DMS 273 (cell line): ENCODE measurements at regions not wholly inside any gene's neighbourhood (a gene's known extent, or its start where the extent isn't known, plus 50 kb on each side); places are given as distances from the start of the nearest gene placed in this dataset.
A peak's percentile ranks its signal among the peaks of the same experiment; 100 is the strongest.
"Not testable (repeated sequence)": the region's sequence is repeated elsewhere in the genome, so short reads cannot be mapped to it uniquely, and the experiment has no call there.

Experiments
- DNase-seq: peaks from one replicate; lab custom pipeline; 2025; ENCODE audit not compliant: unreplicated experiment; lab: John Stamatoyannopoulos, UW

DNA sequence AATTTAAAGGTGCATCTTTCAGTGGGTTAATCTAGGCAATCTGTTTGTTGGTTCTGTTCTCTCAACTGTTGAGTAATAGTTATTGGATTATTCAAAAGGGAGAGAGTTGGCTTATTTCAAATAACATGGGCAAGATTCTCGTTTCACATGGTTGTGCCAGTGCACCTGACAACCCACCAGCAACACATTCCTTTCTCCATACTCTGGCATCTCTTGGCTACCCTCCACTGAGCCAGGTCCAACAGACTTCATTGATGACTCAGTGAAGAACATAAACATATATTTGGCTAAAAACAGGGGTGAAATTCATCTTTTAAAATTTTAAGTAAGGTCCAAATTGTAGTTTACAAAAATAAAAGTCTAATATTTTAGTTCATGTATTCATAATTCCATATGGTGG lies 967.2 kb downstream of the RPA4 start:
- DNase-seq: no peak

DNA sequence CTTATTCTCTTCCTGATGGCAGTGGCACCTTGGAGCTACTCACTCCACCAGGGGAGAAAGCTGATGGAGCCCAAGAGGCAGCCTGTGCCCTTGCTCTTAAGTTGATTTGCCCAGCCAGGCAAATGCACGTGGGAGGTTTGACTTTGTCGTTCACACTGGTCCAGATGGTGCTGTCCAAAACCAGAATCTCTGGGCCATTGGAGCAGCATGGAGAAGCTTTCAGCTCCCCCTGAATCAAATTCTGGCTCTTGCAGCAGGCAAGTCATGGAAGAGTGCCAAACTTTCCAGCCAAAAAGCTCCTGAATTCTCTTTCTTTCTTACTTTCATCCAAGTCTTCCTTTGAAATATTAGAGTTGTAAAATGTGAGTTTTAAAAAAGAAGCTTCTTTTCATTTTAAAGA lies 970.4 kb downstream of the RPA4 start:
- peak; percentile 71 for DNase-seq

- DNase-seq: no peak
Observed at GRCh38 chrX:97858592-97858991, 974.9 kb downstream of the RPA4 start.

DNA sequence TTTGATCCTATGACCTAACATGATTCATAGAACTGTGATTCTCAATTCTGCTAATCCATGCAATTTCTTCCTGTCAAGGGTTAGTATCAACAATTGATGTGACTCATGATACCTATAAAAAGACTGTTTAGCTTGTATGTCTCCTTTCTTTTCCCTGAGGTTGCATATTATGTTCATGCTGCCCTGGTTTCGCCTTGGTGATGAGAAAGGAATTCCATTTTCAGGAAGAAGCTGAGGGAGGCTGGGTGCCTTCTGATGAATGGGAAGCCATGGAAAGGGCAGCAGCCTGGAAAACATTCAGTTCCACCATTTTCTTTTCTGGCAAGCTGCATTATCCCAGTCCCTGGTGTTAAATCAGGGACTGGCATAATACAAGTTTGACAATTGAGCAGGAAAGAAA lies 976.5 kb downstream of the RPA4 start:
- DNase-seq: no peak

DNA sequence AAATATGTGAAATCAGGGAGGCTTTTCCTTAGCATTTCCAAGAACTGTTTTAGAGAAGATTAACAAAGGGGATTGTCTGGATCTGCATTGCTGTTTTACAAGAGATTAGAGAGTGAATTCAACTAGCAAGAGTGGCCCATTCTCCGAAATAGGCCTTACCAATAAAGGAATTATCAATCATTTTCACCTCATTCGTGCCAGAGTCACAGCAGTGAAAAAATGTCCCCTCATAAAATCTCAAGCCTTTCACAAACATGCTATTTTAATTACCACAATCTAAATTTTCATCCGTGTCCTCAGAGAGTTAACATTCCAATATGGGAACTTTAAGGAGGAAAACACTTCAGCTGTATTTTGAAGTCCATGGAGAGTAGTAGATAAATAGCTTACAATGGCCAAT lies 979.6 kb downstream of the RPA4 start:
- no peak for DNase-seq

DNA sequence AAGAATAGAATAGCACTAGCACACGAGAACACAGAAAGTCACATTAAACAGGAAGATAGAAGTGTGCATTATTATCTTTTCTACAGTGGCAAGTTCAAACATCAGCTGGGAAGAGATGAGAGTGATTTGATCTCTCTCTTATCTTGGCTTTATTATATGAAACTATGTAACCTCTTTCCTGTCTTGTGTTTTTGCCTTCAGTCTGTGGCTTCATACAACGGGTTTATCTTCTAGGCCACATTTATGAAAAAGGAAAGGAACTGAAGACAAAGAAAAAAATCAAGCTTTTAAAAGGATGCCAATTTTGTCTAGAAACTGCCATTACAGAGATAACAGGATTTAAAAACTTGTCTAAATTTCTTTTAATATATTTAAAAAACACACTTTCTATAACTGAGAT lies 983.6 kb downstream of the RPA4 start:
- no peak for DNase-seq

GRCh38 chrX:97876697-97877407 lies 993.1 kb downstream of the RPA4 start:
- DNase-seq: no peak

DNA sequence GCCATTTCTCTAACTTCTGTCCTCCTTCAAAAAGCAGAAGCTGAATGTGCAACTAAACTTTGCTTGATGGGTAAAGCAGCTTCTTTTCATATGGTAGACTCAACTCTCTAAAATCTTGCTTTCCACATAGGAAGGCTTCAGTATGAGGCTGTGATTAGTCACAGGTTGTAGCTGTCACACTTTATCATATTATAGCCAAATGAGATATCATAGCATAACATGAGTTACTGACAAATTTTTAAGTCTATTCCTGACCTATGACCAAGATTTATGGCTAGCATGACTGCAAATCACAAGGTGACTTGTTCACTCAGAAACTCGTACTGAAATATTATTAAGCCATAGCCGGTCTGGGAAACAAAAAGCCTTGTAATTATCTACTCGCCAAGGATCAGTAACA lies 998.6 kb downstream of the RPA4 start:
- no peak for DNase-seq

GRCh38 chrX:97895751-97896150 lies 1012.0 kb downstream of the RPA4 start:
- DNase-seq: no peak

- no peak for DNase-seq
Observed at GRCh38 chrX:97897998-97898397, 1014.3 kb downstream of the RPA4 start.

DNA sequence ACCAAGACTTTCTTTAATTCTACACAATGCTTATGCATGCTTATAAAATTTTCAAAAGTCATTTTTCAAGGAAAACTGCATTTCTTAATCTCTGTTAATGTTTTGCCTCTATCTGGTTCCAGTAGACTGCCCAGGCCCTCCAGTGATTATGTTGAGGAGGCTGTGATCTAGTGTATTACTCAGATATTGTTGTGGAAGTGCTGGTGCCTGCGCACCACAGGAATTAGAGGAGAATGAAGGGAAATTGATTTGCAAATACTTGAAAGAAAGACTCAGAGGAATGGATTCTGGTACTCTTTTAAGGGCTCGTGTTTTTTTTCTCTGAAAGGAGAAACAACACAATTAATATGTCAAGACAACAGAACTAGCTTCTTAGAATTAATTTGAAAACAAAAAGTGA lies 1015.1 kb downstream of the RPA4 start:
- DNase-seq: no peak

DNA sequence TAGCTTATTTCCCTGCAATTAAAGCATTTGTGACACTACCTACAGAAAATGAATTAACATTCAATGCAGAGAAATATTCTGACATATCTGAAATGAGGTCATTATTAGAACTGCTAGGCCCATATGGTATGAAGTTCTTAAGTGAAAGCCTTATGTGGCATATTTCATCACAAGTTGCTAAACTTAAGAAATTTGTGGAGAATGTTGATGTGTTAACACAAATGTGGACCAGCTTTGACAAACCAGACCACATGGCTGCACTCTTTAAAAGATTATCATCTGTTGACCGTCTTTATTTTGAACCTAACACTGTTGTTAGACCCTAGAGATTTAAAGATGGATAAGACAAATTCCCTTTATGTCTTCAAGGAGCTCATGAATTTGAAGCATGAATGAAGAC lies 1024.1 kb downstream of the RPA4 start:
- DNase-seq: no peak

DNA sequence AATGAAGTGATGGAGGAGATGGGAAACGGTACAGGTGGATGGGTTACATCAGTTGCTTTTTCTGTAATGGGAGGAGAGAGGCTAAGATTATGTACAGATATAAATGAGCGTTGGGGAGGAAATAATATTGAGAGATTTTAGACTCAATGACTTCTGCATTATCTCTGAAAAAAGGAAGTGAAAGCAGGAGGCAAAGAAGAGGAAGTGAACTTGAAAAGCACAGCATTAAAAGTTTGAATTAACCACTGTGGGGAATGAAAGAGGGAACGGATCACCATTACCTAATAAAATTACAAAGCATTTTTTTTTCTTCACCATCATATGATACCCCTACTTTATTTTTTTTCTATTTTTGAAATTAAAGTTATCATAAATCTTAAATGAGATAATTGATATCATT lies 1025.5 kb downstream of the RPA4 start:
- no peak for DNase-seq

- DNase-seq: not testable (repeated sequence)
Observed at GRCh38 chrX:97915390-97915789, 1031.7 kb downstream of the RPA4 start.

GRCh38 chrX:97921223-97921622 lies 1037.5 kb downstream of the RPA4 start:
- not testable (repeated sequence) for DNase-seq

DNA sequence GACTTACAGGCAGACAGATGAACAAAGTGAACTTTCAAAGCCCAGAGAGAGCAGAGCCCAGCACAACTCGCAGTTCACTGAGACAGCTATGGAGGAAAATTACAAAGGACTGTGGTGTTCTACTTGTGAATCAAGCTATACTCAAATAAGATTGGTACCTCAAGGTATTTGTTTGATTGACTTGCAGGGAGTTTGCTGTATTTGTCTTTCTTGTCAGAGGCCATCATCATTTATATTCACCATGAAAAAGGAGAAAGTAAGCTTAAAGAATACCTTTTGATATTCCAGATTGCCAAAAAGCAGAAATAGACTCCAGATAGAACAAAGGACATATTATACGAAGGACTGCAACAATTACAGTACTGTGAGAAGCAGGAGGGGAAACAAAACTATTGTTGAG lies 1047.9 kb downstream of the RPA4 start:
- no peak for DNase-seq

DNA sequence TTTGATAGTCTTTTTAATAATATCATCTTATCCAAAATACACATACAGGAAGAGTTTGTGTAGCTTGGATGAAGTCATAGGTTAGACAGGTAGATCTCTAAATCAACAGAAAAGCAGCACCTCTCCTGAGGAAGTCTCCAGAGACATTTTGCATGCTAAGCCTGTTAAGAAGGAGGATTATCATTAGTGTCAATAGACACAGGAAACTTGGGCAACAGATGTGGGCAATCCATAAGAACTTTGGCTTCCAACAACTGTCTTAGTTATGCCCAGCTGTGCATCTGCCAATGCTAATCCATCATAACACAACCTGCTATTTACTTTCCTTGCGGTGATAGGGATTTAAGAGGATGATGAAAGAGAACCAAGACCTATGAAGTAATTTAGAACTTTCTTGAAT lies 1052.6 kb downstream of the RPA4 start:
- DNase-seq: peak; percentile 7

DNA sequence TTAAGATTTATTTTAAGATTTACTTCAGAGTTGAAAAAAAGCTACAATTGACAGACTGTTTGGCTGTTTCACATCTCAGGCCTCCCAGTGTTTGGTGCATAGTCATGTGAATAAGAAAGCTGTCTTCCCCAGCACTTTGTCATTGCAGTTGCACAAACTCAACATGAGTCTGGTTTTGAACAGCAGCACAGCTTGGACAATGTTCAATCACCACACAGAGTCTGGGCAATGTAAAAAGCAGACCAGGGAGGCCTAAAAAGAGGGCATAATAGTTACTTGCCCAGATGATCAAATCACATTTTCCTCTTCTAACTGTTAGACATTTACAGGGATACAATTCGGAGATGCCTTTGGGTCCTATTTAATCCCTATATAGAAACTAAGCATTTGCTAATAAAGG lies 1055.0 kb downstream of the RPA4 start:
- DNase-seq: no peak

DNA sequence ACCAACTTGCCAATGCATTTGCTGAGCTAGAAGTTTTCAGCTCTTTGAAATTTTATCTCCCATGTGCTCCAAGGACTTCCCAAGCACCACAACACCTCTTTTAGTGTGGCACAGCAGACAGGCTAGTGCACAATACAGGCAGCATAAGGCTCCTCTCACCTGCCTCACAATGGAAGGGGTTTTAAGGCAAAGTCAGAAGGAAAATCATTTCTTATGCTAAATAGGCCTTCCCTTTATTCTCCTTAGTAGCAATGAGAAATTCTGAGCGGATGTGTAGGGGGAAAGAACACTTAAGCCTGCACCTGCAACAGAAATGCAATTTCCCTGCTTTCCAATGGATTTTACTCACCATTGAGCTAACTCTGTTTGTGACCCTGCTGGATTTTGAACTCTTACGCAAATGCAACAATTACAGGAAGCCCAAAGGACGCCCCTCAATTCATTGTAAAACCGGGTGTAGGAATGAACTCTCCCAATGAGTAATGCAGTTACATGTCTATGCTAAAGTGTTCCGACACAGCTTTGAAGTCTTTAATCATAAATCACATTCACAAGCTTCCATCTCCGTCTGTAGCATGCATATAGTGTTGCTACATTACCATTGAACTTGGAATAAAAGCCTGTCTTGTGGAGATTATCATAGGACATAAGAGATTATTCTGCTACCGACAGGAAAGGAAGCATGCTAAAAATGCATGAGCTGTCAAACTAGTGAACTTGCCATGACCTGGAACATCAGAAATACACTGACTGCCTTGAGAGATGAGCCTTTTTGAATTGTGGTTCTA lies 1084.9 kb downstream of the RPA4 start:
- no peak for DNase-seq

DNA sequence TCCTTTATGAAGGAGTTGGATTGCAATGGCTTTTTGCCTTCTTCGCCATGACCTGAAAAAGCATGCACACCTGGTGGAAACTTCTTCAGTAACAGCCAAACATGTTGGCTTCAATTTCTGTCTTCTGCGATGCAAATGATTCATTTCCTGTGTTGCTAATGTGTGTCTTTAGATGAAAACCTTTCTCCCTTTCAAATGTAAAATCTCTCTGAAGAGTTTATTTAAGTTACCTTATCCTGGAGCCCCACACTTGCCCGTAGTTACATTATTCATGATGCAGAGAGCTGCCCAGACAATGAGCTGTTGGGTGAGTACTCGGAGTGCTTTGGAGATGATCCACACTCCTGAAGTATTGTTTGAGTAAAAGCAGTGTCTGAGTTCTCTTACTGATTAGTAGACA lies 1100.9 kb downstream of the RPA4 start:
- DNase-seq: no peak

- no peak for DNase-seq
Observed at GRCh38 chrX:97985096-97985495, 1101.4 kb downstream of the RPA4 start.

DNA sequence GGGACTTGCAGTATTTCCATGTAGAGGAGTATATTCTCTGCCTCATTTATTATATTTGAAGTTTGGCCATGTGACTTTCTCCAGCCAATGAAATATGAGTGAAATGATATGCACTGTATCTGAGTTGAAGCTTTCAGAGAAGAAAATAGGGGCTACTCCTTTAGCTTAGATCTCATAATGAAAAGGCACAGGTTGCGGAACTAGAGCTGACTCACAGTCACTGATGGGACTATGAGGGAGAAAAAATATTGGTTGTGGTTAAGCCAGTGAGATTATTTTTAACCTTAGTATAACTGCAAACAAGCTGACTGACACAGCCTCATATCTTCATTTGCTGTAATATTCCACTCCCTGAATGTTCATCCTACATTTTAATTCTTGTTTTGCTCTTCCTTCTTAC lies 1104.3 kb downstream of the RPA4 start:
- no peak for DNase-seq

- no peak for DNase-seq
Observed at GRCh38 chrX:97995834-97996233, 1112.1 kb downstream of the RPA4 start.
